Stimulated activated naive B cell treated with anti-CD40 and anti-IgM and Interleukin-4, amounts not matched to agents 10 μg/mL and 1 μg/mL and 100 μg/mL, for 72 hours (primary cell): ENCODE measurements at regions not wholly inside any gene's neighbourhood (a gene's known extent, or its start where the extent isn't known, plus 50 kb on each side); places are given as distances from the start of the nearest gene placed in this dataset.
"Not testable (repeated sequence)": the region's sequence is repeated elsewhere in the genome, so short reads cannot be mapped to it uniquely, and the experiment has no call there.

ENCODE experiments used
- ATAC-seq, 2 donors: fragments of 150-1000 bp; cut with Tn5 transposase; replicated peaks; 2 replicates each; pipeline ENCODE4 v1.10.0; 2021; ENCODE audit warnings: moderate library complexity in 1 of 2
- DNase-seq: peaks from one replicate; pipeline ENCODE4 v3.0.0; 2021
- H3K27ac Mint-ChIP-seq: one replicate; pipeline ENCODE4 v1.8.0; 2022; ENCODE audit warnings: mild to moderate bottlenecking, mixed read lengths
- H3K27me3 Mint-ChIP-seq, 2 donors: one replicate each; pipeline ENCODE4 v1.8.0; 2022; ENCODE audit warnings: mixed read lengths in 2 of 2
- H3K36me3 Mint-ChIP-seq, 2 donors: one replicate each; pipeline ENCODE4 v1.8.0; 2022; ENCODE audit warnings: mixed read lengths in 2 of 2, mild to moderate bottlenecking in 1 of 2
- H3K4me1 Mint-ChIP-seq, 2 donors: one replicate each; pipeline ENCODE4 v1.8.0; 2022; ENCODE audit warnings: mixed read lengths in 2 of 2, mild to moderate bottlenecking in 1 of 2
- H3K4me3 Mint-ChIP-seq, 2 donors: one replicate each; pipeline ENCODE4 v1.8.0; 2022; ENCODE audit warnings: mild to moderate bottlenecking in 2 of 2, mixed read lengths in 2 of 2, moderate library complexity in 1 of 2
- H3K9me3 Mint-ChIP-seq, 2 donors: one replicate each; pipeline ENCODE4 v1.8.0; 2022; ENCODE audit warnings: mixed read lengths in 2 of 2, mild to moderate bottlenecking in 1 of 2

DNA sequence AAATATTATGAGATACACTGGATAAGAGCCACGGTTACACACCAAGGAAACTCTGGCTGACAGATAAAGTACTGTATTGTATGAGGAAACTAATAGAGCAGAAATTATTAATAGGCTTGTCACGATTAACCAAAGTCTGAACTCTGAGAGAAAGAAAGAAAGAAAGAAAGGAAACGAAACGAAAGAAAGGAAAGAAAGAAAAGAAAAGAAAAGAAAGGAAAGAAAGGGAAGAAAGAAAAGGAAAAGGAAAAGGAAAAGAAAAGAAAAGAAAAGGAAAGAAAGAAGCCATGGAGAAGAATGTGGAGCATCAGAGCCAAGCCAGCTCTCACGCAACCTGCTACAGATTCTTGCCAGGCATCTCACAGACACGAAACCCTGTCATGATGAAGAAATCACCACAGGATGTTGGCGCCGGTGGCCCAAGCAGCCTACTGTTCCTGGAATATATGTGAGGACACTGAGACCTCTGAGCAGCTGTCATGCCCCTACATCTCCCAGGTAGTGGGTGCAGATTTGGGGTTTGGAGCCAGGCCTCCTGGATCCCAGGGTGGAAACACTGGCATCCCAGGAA is 187.4 kb upstream of the LRRC61 start:
- not testable (repeated sequence) for H3K27ac Mint-ChIP-seq, H3K9me3 Mint-ChIP-seq, H3K36me3 Mint-ChIP-seq, ATAC-seq, H3K27me3 Mint-ChIP-seq, H3K4me3 Mint-ChIP-seq, DNase-seq, H3K4me1 Mint-ChIP-seq

DNA sequence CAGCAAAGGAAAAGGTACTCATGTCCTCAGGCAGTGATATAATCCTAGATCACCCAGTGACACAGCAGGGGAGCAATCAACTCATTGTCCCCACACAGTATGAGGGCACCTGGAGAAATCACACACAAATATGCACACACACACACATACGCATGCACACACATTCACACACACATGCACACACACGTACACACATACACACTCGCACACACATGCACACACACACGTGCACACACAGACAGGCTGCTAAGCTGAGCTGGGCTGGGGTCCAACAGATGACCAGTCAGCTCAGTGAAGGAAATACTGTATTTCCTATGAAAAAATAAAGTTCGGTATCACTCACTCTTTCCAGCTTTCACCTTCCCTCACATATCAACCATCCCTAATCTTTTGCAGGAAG is 183.3 kb upstream of the LRRC61 start:
- H3K27me3 Mint-ChIP-seq, H3K27ac Mint-ChIP-seq, ATAC-seq, H3K4me1 Mint-ChIP-seq, H3K4me3 Mint-ChIP-seq, DNase-seq, H3K36me3 Mint-ChIP-seq, H3K9me3 Mint-ChIP-seq: not testable (repeated sequence)

DNA sequence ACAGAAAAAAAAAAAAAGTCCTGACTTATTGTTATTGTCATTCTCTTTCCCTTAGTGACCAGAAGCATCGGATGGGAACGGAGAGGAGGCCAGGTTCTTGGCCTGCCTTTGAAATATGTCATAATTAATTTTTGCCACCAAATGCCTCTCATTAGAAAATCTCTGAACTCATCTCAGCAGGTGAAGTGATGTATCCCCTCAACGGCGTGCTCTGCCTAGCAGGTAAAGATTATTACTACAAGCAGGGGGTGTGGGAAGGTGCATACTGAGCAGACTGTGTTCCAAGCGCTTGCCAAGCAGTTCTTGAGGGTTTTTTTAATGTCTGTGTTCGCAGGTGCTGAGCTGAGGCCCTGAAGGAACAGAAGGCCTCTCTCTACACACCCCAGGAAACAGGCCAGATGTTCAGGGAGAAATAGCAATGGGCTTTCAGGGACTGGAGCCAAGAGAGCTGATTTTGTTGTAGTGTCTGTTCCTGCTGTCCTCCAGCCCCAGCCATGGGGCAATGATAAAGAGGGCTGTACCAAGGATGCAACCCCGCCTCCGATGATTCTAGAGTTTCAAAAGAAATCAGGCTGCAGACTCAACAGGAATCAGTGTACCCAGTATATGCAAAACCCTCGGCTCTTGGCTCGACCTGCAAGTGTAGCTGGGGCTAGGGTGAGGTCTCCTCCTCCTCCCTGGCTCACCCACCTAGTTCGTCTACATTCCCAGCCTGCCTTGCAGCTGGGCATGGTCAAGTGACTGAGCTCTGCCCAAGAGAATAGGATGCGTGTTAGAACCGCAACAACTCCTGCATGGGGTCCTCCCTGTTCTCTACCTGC is 181.4 kb upstream of the LRRC61 start:
- not testable (repeated sequence) for ATAC-seq, H3K4me1 Mint-ChIP-seq, H3K36me3 Mint-ChIP-seq, H3K27ac Mint-ChIP-seq, H3K27me3 Mint-ChIP-seq, H3K4me3 Mint-ChIP-seq, H3K9me3 Mint-ChIP-seq, DNase-seq

DNA sequence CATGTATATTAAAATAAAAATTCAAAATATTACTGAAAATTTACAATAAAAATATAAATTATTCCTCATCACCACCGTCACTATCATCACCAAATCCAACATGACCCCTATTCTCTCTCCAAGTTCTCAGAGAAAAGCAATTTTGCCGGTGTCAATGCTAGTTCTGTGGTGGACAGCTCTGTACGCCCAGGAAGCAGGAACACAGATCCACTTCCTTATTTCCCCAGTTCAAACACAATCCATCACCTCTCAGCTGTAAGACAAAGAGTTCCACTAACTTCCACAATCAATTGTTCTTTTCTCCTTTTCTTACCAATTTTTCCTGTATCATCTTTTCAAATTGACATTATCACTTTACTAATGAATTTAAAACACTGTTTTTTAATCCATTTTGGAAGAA is 177.0 kb upstream of the LRRC61 start:
- not testable (repeated sequence) for ATAC-seq, DNase-seq, H3K27ac Mint-ChIP-seq, H3K4me1 Mint-ChIP-seq, H3K4me3 Mint-ChIP-seq, H3K9me3 Mint-ChIP-seq, H3K36me3 Mint-ChIP-seq, H3K27me3 Mint-ChIP-seq

DNA sequence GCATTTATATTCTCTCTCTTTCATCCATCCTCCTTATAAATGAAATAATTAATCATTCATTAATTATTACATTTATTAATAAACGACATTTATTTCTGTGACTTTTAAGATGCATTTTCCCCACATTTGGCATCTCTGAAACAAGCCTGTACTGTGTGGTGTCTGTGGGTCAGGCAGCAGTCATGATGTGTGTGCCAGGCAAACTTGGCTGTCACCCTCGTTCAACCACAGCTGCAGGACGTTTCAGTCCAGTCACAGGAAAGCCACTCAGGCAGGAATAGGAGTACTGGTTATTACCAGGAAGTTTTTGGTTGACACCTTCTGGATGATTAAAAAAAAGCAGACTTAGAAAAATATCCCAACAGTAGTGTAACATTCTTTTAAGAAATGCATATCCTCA is 175.6 kb upstream of the LRRC61 start:
- H3K9me3 Mint-ChIP-seq = not testable (repeated sequence)

DNA sequence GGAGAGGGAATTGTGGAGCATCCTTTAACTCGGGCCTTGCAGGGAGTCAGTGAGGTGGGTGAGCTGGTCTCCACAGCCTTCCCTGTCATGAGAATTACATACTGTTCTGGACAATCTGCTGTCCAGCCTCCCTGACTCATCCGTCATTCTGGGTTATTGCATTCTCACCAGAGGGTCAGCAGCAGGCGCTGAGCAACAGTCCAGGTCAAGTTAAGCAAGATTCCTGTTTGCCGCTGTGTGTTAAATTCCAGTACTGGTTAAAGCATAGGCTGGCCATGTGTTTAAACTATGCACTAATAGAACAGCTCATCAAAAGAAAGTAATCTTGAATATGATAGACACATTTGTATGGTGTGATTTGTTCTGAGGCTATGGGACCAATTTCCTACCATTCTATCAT is 167.1 kb upstream of the LRRC61 start:
- H3K4me3 Mint-ChIP-seq, H3K27ac Mint-ChIP-seq, H3K9me3 Mint-ChIP-seq, ATAC-seq, H3K4me1 Mint-ChIP-seq, H3K27me3 Mint-ChIP-seq, H3K36me3 Mint-ChIP-seq, DNase-seq: not testable (repeated sequence)

More for the DNA sequence above, 175.6 kb upstream of the LRRC61 start:
- not testable (repeated sequence) for H3K4me1 Mint-ChIP-seq, H3K36me3 Mint-ChIP-seq, H3K27me3 Mint-ChIP-seq, ATAC-seq, DNase-seq, H3K4me3 Mint-ChIP-seq, H3K27ac Mint-ChIP-seq

DNA sequence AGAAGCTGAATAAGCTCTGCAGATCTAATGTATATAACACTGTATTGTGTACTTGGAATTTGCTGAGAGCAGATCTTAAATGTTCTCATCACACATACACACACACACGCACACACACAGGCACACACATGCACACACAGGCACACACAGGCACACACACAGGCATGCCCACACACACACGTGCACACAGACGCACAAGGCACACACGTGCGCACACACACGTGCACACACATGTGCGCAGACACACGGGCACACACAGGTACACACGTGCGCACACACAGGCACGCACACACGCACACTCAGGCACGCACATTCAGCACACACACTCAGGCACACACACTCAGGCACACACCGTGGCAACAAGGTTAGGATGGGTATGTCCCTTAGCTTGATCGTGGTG is 164.5 kb upstream of the LRRC61 start:
- not testable (repeated sequence) for DNase-seq, H3K9me3 Mint-ChIP-seq, H3K27me3 Mint-ChIP-seq, H3K4me3 Mint-ChIP-seq, H3K36me3 Mint-ChIP-seq, H3K27ac Mint-ChIP-seq, ATAC-seq, H3K4me1 Mint-ChIP-seq

DNA sequence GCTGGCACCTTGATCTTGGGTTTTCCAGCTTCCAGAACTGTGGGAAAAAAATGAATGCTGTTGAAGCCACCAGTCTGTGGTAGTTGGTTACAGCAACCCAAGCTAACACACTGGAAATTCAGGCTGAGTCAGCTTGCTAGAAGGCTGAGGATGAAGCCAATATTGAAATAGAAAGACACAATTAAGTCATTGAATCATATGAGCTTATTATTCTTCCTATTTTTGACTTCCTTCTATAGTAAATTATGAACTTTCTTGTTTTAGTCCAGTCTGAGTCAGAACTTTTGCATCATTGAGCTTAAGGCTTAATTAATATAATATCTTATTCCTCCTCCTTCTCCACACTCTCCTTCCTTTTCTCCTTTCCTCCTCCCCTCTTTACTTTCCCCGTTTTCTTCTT is 153.6 kb upstream of the LRRC61 start:
- not testable (repeated sequence) for H3K9me3 Mint-ChIP-seq, H3K27me3 Mint-ChIP-seq, H3K27ac Mint-ChIP-seq, DNase-seq, ATAC-seq, H3K36me3 Mint-ChIP-seq, H3K4me3 Mint-ChIP-seq, H3K4me1 Mint-ChIP-seq

DNA sequence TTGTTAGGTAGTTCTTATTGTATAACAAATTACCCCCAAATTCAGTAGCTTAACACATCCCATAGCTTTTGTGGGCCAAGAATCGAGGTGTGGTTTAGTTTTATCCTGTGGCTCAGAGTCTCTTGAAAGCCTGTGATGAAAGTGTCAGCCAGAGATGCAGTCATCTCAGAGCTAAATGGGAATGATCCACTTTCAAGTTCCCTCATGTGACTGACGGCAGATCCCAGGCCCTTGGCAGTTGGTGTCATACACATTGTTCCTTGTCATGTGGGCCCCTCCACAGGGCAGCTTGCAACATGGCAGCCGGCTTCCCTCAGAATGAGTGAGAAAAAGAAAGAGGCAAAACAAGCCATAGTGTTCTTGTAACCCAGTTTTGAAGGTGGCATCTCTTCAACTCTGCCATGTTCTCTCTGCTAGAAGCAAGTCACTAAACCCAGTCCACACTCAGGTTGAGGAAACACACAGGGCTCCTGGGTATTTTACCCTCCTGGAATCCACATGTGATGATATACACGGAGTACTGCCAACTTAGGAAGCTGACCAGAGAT is 153.1 kb upstream of the LRRC61 start:
- H3K27ac Mint-ChIP-seq, H3K9me3 Mint-ChIP-seq, H3K4me1 Mint-ChIP-seq, H3K36me3 Mint-ChIP-seq, H3K4me3 Mint-ChIP-seq, H3K27me3 Mint-ChIP-seq, ATAC-seq, DNase-seq: not testable (repeated sequence)

DNA sequence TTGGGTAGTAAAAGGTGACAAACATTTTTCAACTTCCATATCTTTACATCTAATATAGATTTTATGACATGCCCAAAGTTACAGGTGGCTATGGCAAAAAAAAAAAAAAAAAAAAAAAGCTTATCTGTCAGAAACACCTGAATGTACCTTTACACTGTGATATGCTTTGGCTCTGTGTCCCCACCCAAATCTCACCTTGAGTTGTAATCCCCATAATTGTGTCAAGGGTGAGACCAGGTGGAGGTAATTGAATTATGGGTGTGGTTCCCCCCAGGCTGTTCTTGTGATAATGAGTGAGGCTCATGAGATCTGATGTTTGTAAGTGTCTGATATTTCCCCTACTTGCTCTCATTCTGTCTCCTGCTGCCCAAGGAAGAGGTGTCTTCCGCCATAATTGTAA is 139.6 kb upstream of the LRRC61 start:
- ATAC-seq, H3K4me1 Mint-ChIP-seq: not testable (repeated sequence)

DNA sequence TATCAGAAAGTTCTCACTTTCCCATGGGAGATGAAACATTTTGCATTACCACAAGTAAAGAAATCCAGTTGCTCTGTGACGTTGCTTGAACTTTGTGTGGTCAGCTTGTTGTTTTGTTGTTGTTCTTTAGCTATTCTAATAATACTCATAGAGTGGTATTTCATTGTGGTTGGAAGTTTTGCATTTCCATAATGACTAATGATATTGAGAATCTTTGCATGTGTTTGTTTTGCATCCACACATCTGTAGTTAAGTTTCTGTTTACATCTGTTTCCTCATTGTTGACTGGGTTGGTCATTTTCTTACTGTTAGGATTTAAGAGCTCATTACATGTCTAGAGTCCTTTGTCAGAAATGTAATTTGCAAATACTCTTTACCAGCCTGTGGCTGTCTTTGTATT is 133.2 kb upstream of the LRRC61 start:
- not testable (repeated sequence) for H3K27me3 Mint-ChIP-seq, H3K36me3 Mint-ChIP-seq, DNase-seq, H3K4me3 Mint-ChIP-seq, H3K4me1 Mint-ChIP-seq, H3K27ac Mint-ChIP-seq, H3K9me3 Mint-ChIP-seq, ATAC-seq

More for the DNA sequence above, 139.6 kb upstream of the LRRC61 start:
- not testable (repeated sequence) for H3K4me3 Mint-ChIP-seq, H3K9me3 Mint-ChIP-seq, H3K27me3 Mint-ChIP-seq, H3K27ac Mint-ChIP-seq, DNase-seq, H3K36me3 Mint-ChIP-seq

DNA sequence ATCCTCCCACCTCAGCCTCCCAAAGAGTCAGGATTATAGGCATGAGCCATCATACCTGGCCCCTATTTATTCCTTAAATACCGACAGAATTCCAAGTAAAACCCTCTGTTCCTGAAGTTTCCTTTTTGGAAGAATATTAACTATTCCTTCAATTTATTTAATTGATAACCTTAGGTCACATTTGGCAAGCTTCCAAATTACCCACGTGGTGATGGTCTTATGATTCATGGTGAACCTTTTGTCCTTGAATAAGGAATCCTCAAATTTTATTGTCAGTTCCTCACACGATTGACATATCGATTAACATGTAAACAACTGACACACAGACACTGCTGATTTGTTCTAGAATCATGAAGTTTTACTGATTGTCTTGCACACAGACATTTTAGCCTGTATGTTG is 130.6 kb upstream of the LRRC61 start:
- not testable (repeated sequence) for DNase-seq, H3K27ac Mint-ChIP-seq, H3K9me3 Mint-ChIP-seq, H3K36me3 Mint-ChIP-seq, ATAC-seq, H3K4me1 Mint-ChIP-seq, H3K4me3 Mint-ChIP-seq, H3K27me3 Mint-ChIP-seq

DNA sequence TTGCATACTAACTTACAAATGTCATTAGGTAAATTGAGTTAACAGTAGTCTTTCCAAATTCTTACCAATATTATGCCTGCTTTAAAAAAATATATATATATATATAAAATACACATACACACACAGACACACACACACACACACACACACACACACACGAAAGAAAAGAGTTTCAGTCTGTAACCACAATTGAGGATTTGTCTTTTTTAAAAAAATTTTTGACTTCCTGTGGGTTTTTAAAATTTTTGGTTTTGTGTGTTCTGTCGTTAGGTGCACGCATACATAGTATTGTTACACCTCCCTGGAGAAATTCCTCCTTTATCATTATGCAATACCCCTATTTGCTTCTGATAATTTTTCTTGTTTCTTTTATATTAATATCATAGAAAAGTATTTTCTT is 129.3 kb upstream of the LRRC61 start:
- not testable (repeated sequence) for H3K4me3 Mint-ChIP-seq, H3K27me3 Mint-ChIP-seq, H3K27ac Mint-ChIP-seq, DNase-seq, H3K36me3 Mint-ChIP-seq, ATAC-seq, H3K4me1 Mint-ChIP-seq, H3K9me3 Mint-ChIP-seq
